ENCODE measurements at regions not wholly inside any gene's neighbourhood (a gene's known extent, or its start where the extent isn't known, plus 50 kb on each side); places are given as distances from the start of the nearest gene placed in this dataset.
A peak's percentile ranks its signal among the peaks of the same experiment; 100 is the strongest.
"Not testable (repeated sequence)": the region's sequence is repeated elsewhere in the genome, so short reads cannot be mapped to it uniquely, and the experiment has no call there.

DNA sequence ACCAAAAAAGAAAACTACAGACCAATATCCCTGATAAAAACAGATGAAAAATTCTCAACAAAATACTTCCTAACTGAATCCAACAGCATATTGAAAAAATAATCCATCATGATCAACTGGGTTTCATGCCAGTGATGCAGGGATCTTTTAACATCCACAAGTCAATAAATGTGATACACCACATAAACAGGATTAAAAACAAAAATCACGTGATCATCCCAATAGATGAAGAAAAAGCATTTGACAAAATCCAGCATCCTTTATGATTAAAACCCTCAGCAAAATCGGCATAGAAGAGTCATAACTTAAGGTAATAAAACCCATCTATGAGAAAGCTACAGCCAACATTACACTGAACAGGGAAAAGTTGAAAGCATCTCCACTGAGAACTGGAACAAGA is 107.5 kb downstream of the DCLK3 start:
- DNase-seq, result no peak

DNA sequence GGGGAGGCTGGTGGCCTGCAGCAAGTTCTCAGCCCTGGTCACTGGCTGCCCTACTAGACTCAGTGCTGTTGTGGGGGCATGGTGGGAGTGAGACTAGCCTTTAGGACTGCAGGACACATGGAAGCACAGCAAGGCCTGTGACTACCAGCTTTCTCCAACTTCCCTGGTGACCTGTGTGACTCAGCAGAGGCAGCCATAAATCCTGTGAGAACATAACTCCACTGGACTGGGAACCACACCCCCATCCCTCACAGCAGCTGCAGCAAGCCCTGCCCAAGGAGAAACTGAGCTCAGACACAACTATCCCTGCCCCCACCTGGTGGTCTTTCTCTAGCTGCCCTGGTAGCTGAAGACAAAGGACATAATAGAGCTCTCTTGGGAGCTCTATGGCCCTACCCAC is 111.3 kb downstream of the DCLK3 start:
- no peak for DNase-seq

DNA sequence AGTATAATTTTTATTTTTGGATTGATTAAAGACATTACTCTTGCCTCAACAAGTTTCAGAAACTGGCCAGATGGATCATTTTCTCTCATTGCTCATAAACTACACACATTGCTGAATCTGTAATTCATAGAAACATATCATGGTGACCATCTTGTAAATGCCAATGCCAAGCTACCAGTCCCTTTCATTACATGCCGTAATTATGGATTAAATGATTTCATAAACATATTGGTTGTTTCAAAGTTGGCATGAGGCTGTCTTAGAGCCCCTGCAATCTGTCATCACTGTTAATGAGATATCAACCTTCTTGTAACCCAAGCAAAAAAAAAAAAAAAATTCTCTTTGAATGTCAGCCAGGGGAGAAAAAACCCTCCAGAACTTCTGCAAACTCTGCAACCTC is 112.2 kb downstream of the DCLK3 start:
- DNase-seq, result peak; percentile 49 to 84

DNA sequence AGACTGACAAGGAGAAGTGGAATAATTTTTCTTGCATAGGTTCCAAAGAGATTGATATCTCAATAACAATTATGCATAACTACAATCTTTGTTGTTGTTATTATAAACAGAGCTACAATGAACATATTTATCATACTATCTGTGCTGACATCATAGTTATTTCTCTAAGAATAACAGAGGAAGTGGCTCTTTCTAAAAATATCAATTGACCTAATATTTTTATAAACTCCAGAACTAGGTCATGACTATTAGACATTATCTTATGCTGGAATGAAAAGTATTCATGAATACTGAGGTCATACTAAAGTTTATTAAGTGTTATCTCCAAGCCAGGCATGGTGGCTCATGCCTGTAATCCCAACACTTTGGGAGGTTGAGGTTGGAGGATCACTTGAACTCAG is 114.1 kb downstream of the DCLK3 start:
- no peak for DNase-seq

DNA sequence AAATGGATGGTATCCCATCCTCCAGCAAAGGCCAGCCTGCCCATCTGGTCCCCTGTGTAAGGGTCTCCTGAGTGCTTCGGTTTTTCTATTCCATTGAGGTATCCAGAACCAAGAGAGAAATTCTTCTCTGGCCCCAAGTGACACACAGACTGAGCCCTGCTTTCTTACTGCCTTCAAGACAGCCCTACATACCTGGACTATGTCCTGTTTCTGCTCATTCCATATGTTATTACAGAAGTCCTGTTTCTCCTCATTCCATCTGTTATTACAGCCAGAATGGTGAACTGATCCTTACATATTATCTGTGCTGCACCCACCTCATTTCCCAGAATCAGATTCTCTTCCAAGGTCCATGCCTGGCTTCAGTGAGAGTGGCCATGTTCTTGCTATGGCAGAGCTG is 115.2 kb downstream of the DCLK3 start:
- DNase-seq, result no peak

DNA sequence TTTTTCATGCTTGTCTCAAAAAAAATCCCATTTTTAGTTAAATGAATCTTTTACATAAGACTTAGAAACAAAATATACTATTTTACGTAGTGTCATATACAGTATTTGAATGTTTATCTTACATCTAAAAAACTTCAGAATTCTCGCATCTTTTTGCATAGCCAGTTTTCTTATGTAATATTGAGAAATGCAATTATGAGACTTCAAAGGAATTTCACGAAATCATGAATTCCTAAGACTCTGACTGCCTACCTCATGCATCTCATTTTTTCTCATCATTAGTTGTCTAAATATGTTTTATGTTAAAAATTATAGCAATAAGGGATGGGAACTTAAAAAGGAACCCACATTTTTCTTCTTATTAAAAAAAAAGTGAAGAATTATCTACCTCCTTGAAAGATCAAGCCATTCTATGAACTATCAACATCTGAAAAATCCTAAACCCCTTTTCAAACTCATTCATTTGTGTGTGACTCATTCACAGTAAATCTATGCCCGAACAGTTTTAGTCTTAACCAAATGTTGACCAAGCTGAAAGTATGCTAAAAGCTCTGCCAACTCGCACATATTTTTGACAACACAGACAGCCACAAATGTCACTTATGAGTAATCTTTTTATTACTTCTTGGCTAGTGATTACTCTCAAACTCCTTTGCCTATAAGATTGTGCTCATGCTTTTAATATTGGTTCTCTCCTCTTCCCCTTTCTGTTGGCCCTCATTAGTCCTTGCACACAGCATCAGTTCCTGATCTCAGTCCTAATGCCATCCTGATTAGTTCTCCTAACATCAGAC is 115.9 kb downstream of the DCLK3 start:
- peak; percentile 8 to 72 for DNase-seq

DNA sequence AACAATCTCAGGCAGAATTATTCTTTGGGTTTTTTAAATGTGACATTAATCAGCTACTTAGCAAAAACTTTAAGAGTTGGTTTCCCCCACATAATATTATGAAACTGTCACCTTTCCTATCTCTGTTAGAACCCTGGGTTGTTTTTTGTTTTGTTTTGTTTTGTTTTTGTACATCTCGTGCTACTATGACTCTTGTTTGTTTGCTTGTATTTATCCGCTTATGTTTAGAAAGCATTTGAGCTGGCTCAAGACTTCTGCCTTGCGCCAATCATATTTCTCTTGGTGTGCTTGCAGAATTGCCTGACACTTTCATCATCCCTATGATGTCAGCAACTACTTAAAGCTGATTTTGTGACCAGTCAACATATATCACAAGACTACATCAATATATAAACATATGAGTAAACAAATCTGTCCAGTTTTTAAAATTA is 116.9 kb downstream of the DCLK3 start:
- no peak for DNase-seq

DNA sequence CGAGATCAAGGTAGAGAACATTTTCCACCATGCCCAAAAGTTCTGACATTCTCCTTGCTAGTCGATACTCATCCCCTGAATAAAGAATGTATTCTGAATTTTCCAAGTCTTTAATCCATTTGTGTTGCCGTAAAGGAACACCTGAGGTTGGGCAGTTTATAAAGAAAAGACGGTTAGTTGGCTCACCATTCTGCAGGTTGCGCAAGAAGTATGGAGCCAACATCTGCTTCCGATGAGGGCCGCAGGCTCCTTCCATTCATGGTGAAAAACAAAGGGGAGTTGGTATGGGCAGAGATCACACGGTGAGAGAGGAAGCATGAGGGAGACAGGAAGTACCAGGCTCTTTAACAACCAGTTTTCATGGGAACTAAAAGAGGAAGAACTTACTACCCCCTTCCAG is 121.2 kb downstream of the DCLK3 start:
- DNase-seq, result no peak

DNA sequence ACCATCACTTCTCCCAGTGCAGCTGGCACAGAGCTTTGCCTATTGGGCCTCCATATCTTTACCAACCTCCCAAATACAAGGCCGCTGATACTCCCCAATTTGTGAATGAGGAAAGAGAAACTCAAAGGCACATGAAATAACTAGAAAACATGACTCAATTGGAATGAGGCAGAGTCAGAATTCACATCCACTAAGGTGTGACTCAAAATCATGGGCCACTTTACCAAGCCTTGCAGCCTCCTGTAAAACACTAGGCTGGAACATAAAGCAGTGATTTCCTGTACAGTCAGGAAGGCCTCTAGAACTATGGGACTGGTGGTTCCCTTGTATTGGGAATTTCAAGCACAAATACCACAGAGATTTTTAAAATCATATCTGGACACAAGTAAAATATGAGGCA is 128.6 kb downstream of the DCLK3 start:
- no peak for DNase-seq

DNA sequence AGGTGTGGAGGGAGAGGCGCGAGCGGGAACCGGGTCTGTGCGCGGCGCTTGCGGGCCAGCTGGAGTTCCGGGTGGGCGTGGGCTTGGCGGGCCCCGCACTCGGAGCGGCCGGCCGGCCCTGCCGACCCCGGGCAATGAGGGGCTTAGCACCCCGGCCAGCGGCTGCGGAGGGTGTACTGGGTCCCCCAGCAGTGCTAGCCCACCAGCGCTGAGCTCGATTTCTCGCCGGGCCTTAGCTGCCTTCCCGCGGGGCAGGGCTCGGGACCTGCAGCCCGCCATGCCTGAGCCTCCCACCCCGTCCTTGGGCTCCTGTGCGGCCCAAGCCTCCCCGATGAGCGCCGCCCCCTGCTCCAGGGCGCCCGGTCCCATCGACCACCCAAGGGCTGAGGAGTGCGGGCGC is 130.5 kb downstream of the DCLK3 start:
- DNase-seq, result not testable (repeated sequence)

DNA sequence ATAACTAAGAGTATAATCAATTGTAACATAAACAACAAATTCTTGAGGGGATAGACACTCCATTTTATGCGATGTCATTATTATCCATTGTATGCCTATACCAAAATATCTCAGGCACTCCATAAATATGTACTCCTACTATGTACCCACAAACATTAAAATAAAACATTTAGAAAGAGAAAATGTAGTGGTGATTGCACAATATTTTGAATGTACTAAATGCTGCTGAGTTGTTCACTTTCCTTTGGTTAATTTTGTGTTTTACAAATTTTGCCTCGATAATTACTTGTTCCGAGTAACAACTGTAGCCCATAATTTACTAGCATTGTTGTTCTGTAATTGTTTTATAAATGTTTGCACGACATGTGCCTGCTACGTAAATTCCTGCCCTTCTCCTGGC is 131.3 kb downstream of the DCLK3 start:
- no peak for DNase-seq

DNA sequence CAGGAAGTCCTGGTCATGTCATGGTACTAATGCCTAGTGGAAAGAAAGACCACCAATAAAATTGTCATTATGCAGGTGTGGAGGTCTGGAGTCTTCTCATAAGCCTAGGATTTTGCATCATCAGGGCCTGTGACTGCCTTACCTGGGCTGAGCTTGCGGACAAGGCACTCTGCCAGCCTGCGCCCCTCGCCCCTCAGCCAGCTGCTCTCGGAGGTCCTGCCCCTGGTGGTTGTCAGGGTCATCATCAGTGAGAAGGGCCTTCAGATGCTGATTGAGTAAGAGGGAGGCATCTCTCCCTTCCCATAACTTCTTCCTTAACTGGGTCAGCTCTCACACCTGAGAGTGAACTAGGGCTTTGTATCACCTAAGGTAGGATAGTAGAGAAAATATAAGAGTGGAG is 132.8 kb downstream of the DCLK3 start:
- DNase-seq, result no peak

DNA sequence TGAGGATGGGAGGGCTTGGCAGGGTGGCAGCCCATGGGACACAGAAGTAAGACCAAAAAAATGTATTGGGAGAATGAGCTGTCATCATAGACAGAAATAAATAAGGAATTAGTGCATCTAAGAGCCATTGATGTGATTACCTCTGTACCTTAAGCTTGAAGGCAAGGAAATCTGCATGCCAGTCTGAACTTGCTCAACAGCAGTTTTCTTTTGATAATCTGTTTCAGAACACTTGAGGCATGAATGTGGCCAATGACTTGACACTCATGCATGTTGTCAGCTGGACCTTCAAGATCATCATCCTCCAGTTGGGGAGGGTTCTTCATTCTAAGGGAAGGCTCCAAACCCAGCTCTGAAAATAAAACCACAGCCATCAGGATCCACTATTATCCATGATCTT is 148.5 kb downstream of the DCLK3 start:
- DNase-seq, result no peak

DNA sequence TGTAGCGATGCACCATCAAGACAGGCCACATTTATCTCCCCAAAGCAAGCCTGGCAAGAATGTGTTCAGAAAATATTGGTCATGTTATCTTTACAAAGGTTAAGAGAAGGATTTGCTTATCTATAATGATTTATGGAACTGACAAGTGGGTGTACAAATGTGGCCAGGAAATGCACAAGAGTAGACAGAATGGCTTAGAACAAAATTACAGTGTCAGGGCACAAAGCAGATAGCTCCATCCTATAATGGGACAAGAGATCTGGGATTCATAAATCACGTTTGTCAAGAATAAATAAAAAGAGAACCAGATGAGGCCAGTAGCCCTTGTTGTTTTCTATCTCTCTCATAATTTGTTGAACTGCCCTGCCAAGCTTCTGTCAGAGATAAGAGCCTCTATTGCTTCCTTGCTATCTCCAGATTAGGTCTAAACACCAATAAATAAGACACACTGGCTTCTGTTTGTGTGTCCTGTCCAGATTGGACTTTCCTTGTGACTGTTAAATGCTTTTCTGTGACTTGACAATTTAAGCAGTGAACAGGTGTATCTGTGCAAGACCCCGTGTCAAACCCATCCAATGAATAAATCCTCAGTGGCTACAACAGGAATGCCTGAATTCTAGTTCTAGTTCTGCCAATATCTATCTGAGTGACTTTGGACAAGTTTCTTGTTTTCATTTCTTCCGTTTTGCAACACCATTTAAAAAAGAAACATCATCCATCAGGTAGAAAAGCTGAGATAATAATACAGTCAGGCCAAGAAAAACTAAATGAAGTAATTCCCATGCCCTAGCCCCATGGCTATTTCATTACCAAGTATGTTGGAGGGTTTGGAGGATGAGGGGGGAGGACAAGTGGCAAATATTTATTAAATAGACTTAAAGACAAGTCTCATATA is 157.2 kb downstream of the DCLK3 start:
- DNase-seq, result no peak

DNA sequence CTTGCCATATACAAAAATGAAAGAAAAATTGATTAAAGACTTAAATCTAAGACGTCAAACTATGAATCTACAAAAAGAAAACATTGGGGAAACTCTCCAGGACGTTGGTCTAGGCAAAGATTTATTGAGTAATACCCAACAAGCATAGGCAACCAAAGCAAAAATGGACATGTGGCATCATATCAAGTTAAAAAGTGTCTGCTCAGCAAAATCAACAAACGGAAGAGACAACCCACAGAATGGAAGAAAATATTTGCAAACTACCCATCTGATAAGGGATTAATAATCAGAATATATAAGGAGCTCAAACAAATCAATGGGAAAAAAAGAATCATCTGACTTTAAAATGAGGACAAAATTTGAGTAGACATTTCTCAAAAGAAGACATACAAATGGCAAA is 160.9 kb downstream of the DCLK3 start:
- DNase-seq, result no peak

DNA sequence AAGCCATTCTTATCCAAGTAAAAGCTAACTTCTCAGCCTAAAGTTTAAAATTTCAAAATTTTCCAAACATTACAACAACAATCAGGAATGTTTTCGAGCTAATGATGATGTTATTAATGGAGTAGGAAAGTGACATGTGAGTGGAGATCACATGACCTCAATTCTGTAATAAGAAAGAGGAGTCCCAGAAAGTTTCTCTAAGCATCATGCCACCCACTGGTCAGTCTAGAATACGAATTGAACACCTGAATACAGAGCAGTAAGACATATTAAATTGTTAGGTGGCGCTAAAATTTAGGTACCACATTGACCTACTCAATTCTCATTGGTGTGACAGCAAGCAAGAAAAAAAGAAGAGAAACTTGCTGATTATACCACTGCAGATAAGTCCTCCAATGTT is 163.9 kb downstream of the DCLK3 start:
- no peak for DNase-seq

Measured in NCI-H446 (cell line).